Endodermal cell (in vitro differentiated cells): ENCODE measurements at regions not wholly inside any gene's neighbourhood (a gene's known extent, or its start where the extent isn't known, plus 50 kb on each side); places are given as distances from the start of the nearest gene placed in this dataset.

Experiments used
- DNase-seq: peaks from one replicate; pipeline ENCODE4 v3.0.0-alpha.2; 2017
- H3K27ac ChIP-seq: 2 replicates; pipeline ENCODE4 v1.5.1; 2013; ENCODE audit warnings: mild to moderate bottlenecking, low read depth, low read length, moderate library complexity
- H3K27me3 ChIP-seq: 2 replicates; pipeline ENCODE4 v1.6.1; 2013; ENCODE audit warnings: mild to moderate bottlenecking, low read length, moderate library complexity; ENCODE audit not compliant: insufficient read depth, control insufficient read depth, poor library complexity, severe bottlenecking
- H3K36me3 ChIP-seq: 2 replicates; pipeline ENCODE4 v1.7.0; 2013; ENCODE audit warnings: mild to moderate bottlenecking, low read length, moderate library complexity; ENCODE audit not compliant: control insufficient read depth, insufficient read depth
- H3K4me1 ChIP-seq: one replicate; pipeline ENCODE4 v1.7.0; 2013; ENCODE audit warnings: low read length; ENCODE audit not compliant: control insufficient read depth, insufficient read depth
- H3K4me3 ChIP-seq: 2 replicates; pipeline ENCODE4 v1.5.1; 2013; ENCODE audit warnings: mild to moderate bottlenecking, low read length, moderate library complexity
- H3K9ac ChIP-seq: 2 replicates; pipeline ENCODE4 v1.6.1; 2013; ENCODE audit warnings: mild to moderate bottlenecking, low read length, moderate library complexity; ENCODE audit not compliant: poor library complexity, severe bottlenecking; ENCODE audit errors: extremely low read depth
- H3K9me3 ChIP-seq: 2 replicates; pipeline ENCODE4 v1.6.1; 2013; ENCODE audit warnings: mild to moderate bottlenecking, low read length, moderate library complexity; ENCODE audit not compliant: control insufficient read depth
- H3K27ac Mint-ChIP-seq: 2 replicates; pipeline ENCODE4 v1.8.0; 2020; ENCODE audit warnings: mixed read lengths
- H3K27me3 Mint-ChIP-seq: 2 replicates; pipeline ENCODE4 v1.8.0; 2021; ENCODE audit warnings: mild to moderate bottlenecking, mixed read lengths; ENCODE audit not compliant: insufficient read depth
- H3K36me3 Mint-ChIP-seq: 2 replicates; pipeline ENCODE4 v1.8.0; 2020; ENCODE audit warnings: low read depth, mixed read lengths
- H3K4me1 Mint-ChIP-seq: 2 replicates; pipeline ENCODE4 v1.8.0; 2020; ENCODE audit warnings: mixed read lengths
- H3K4me3 Mint-ChIP-seq: 2 replicates; pipeline ENCODE4 v1.8.0; 2020; ENCODE audit warnings: mild to moderate bottlenecking, moderate library complexity, mixed read lengths
- H3K9me3 Mint-ChIP-seq: 2 replicates; pipeline ENCODE4 v1.8.0; 2020; ENCODE audit warnings: mild to moderate bottlenecking, mixed read lengths
- CTCF ChIP-seq: fragments of 200-600 bp; sonication (generic); conservative IDR thresholded peaks from 2 replicates; pipeline ENCODE4 v1.5.0; 2021; ENCODE audit warnings: antibody characterized with exemption, mild to moderate bottlenecking
- WGBS, 2 experiments: methylation state at CpG; one replicate each; pipeline versions ENCODE4 v1.1.5 to v1.1.7; 2013; ENCODE audit warnings: missing lambda C conversion rate in 2 of 2, mixed read lengths in 1 of 2; ENCODE audit not compliant: insufficient coverage in 1 of 2, insufficient read length in 1 of 2; 5-methylcytosine and 5-hydroxymethylcytosine counted together

DNA sequence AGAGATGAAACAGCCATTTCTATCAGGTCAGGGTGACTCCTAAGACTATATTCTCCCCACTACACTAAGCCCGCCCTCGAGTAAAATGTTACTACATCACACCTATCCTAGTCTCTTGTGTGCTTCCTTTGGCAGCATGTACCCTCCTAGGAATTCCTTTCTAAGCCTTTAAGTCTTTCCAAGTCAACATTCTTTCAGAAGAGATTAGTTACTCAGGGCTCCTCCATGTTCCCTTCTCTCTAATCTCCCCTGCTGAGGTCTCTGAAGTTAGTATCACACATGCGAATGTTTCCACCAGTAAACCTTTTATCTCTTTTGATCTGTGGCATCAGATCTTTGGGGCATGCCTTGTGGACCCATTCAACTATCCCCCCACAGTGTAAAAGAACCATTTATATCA lies 873.7 kb upstream of the FAT3 start:
- Mint-ChIP-seq H3K27me3 (peaks cover 38% of the 10 kb centered on the region), H3K36me3 (no peaks in the 10 kb centered on the region), H3K4me3 (no peak overlapping the region), H3K9me3 (no peaks in the 10 kb centered on the region), H3K4me1 (peaks cover 17% of the 10 kb centered on the region), H3K27ac (no peak overlapping the region)
- H3K9ac ChIP-seq = no peak overlapping the region
- H3K9me3 ChIP-seq = no peaks in the 10 kb centered on the region
- H3K4me1 ChIP-seq = peaks cover 4% of the 10 kb centered on the region
- H3K4me3 ChIP-seq = no peak overlapping the region
- DNase-seq = no peak
- no peaks in the 10 kb centered on the region for H3K36me3 ChIP-seq
- TF ChIP-seq CTCF = no peak
- WGBS, 2 experiments = 37 to 59% methylated on average over 3 of the region's 3 CpGs
- no peak overlapping the region for H3K27ac ChIP-seq
- no peaks in the 10 kb centered on the region for H3K27me3 ChIP-seq

GRCh38 chr11:91326751-91327150 lies 897.9 kb upstream of the FAT3 start:
- H3K27me3 ChIP-seq = no peaks in the 10 kb centered on the region
- no peaks in the 10 kb centered on the region for H3K4me1 Mint-ChIP-seq
- no peak for DNase-seq
- H3K27me3 Mint-ChIP-seq = no peaks in the 10 kb centered on the region
- H3K9me3 ChIP-seq = peaks cover 8% of the 10 kb centered on the region
- H3K36me3 Mint-ChIP-seq = peaks cover 2% of the 10 kb centered on the region
- no peak overlapping the region for H3K27ac ChIP-seq
- peaks cover 12% of the 10 kb centered on the region for H3K9me3 Mint-ChIP-seq
- 91 to 92% methylated on average over 2 of the region's 2 CpGs for WGBS, 2 experiments
- H3K36me3 ChIP-seq = no peaks in the 10 kb centered on the region
- no peak overlapping the region for H3K27ac Mint-ChIP-seq
- H3K4me1 ChIP-seq = no peaks in the 10 kb centered on the region
- no peak overlapping the region for H3K9ac ChIP-seq
- H3K4me3 Mint-ChIP-seq = no peak overlapping the region
- no peak overlapping the region for H3K4me3 ChIP-seq
- TF ChIP-seq CTCF = no peak

GRCh38 chr11:91326280-91326679 lies 898.3 kb upstream of the FAT3 start:
- Histone ChIP-seq H3K4me3 (no peak overlapping the region), H3K27ac (no peak overlapping the region), H3K27me3 (no peaks in the 10 kb centered on the region), H3K9me3 (peaks cover 12% of the 10 kb centered on the region), H3K4me1 (no peaks in the 10 kb centered on the region), H3K9ac (no peak overlapping the region), H3K36me3 (no peaks in the 10 kb centered on the region)
- WGBS, 2 experiments = 92% methylated on average over 2 of the region's 2 CpGs; no CpG with 5 or more reads in 1 of the 2 experiments
- Mint-ChIP-seq H3K27me3 (no peaks in the 10 kb centered on the region), H3K9me3 (peaks cover 17% of the 10 kb centered on the region), H3K27ac (no peak overlapping the region), H3K36me3 (peaks cover 2% of the 10 kb centered on the region), H3K4me3 (no peak overlapping the region), H3K4me1 (no peaks in the 10 kb centered on the region)
- TF ChIP-seq CTCF = no peak
- no peak for DNase-seq
